HL-60 (cell line): ENCODE measurements at regions not wholly inside any gene's neighbourhood (a gene's known extent, or its start where the extent isn't known, plus 50 kb on each side); places are given as distances from the start of the nearest gene placed in this dataset.

Source experiments
- DNase-seq, 2 experiments: peaks; one replicate each; pipeline ENCODE4 v3.0.0-alpha.2; 2010 to 2020; ENCODE audit warnings: low read depth in 1 of 2, low spot score in 1 of 2
- H3K27ac ChIP-seq: fragments of 250-450 bp; sonication (Bioruptor Pico); replicated peaks from 2 replicates; pipeline ENCODE4 v1.5.1; 2020; ENCODE audit warnings: mild to moderate bottlenecking, moderate library complexity
- H3K27me3 ChIP-seq: fragments of 250-450 bp; sonication (Bioruptor Pico); 2 replicates; pipeline ENCODE4 v1.5.1; 2021; ENCODE audit warnings: mild to moderate bottlenecking, moderate library complexity; ENCODE audit not compliant: insufficient read depth, poor library complexity, severe bottlenecking
- H3K4me3 ChIP-seq: replicated peaks from 2 replicates; pipeline ENCODE4 v1.5.1; 2011; ENCODE audit warnings: mild to moderate bottlenecking, control low read depth, low read length; ENCODE audit not compliant: insufficient read depth
- GABPA ChIP-seq: IDR thresholded peaks from 2 replicates; pipeline ENCODE4 v1.6.1; 2012; ENCODE audit warnings: low read depth
- POLR2AphosphoS5 ChIP-seq: IDR thresholded peaks from 2 replicates; pipeline ENCODE4 v1.6.1; 2012; ENCODE audit warnings: low read depth
- SPI1 ChIP-seq: IDR thresholded peaks from 2 replicates; pipeline ENCODE4 v1.6.1; 2012; ENCODE audit warnings: low read depth, mild to moderate bottlenecking, borderline replicate concordance
- TF ChIP-seq, protein P1 (sequence below): IDR thresholded peaks from one replicate; pipeline ENCODE4 v1.5.1; 2011; ENCODE audit warnings: low read length, control low read depth, inconsistent platforms; ENCODE audit not compliant: insufficient read depth
- TF ChIP-seq, protein P2 (sequence below): IDR thresholded peaks from 2 replicates; pipeline ENCODE4 v1.6.1; 2012; ENCODE audit warnings: low read depth; ENCODE audit not compliant: insufficient replicate concordance

DNA sequence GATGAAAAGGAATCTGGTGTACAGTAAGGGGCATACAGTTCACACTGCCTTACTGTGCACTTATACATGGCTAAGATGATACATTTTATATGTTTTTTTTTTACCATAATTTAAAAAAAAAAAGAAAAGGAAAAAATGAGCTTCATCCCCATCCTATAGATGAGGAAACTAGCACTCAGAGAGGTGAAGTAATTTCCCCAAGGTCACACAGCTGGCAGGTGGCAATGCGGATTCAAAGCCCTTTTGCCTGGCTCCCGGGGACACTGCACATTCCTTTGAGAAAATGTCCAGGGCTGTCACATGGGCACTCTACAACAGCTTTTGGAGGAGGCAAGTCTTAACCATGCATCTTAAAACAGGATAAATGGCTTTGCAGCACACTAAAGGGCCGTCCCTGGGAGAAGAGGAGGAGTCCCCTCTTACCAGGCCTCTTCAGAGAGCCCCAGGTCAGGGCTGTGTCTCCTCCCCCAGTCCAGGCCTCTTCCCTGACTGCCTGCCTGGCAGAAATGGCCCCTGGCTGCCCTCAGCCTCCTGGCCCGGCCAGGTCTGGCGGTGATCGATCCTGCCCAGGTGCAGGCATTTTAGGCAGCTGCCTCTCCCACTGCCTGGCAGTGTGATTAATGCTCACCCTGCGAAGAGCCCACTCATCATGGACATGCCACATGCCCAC is 95.1 kb upstream of the LINGO1 start:
- TF ChIP-seq POLR2AphosphoS5 (no peak), SPI1 (no peak), GABPA (no peak)
- TF ChIP-seq, protein P1, sequence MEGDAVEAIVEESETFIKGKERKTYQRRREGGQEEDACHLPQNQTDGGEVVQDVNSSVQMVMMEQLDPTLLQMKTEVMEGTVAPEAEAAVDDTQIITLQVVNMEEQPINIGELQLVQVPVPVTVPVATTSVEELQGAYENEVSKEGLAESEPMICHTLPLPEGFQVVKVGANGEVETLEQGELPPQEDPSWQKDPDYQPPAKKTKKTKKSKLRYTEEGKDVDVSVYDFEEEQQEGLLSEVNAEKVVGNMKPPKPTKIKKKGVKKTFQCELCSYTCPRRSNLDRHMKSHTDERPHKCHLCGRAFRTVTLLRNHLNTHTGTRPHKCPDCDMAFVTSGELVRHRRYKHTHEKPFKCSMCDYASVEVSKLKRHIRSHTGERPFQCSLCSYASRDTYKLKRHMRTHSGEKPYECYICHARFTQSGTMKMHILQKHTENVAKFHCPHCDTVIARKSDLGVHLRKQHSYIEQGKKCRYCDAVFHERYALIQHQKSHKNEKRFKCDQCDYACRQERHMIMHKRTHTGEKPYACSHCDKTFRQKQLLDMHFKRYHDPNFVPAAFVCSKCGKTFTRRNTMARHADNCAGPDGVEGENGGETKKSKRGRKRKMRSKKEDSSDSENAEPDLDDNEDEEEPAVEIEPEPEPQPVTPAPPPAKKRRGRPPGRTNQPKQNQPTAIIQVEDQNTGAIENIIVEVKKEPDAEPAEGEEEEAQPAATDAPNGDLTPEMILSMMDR, result no peak
- TF ChIP-seq, protein P2, sequence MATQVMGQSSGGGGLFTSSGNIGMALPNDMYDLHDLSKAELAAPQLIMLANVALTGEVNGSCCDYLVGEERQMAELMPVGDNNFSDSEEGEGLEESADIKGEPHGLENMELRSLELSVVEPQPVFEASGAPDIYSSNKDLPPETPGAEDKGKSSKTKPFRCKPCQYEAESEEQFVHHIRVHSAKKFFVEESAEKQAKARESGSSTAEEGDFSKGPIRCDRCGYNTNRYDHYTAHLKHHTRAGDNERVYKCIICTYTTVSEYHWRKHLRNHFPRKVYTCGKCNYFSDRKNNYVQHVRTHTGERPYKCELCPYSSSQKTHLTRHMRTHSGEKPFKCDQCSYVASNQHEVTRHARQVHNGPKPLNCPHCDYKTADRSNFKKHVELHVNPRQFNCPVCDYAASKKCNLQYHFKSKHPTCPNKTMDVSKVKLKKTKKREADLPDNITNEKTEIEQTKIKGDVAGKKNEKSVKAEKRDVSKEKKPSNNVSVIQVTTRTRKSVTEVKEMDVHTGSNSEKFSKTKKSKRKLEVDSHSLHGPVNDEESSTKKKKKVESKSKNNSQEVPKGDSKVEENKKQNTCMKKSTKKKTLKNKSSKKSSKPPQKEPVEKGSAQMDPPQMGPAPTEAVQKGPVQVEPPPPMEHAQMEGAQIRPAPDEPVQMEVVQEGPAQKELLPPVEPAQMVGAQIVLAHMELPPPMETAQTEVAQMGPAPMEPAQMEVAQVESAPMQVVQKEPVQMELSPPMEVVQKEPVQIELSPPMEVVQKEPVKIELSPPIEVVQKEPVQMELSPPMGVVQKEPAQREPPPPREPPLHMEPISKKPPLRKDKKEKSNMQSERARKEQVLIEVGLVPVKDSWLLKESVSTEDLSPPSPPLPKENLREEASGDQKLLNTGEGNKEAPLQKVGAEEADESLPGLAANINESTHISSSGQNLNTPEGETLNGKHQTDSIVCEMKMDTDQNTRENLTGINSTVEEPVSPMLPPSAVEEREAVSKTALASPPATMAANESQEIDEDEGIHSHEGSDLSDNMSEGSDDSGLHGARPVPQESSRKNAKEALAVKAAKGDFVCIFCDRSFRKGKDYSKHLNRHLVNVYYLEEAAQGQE, result no peak
- no peak for DNase-seq
- H3K27me3 ChIP-seq, result no peaks in the 10 kb centered on the region

DNA sequence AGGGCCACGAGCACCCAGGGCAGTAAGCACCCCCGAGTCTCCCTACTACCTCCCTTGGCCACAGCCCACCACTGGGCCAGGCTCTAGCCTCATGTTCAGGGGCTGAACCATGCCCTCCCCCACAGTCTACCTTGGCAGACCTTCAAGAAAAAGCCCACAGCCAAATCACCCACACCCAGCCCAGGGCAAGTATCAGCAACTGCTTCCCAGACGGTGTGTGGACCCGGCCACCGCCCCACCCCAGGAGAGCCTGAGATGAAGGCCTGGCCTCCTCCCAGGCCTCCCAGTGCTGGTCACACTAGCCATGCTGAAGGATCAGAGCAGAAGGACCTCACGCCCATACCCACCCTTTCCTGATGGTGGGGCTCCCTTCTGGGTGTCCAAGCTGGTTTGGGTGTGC is 92.0 kb upstream of the LINGO1 start:
- no peak for DNase-seq
- Histone ChIP-seq H3K27ac (no peak overlapping the region), H3K27me3 (no peaks in the 10 kb centered on the region), H3K4me3 (no peak overlapping the region)
- TF ChIP-seq, protein P2, result no peak

More for the DNA sequence above, 95.1 kb upstream of the LINGO1 start:
- H3K4me3 ChIP-seq, result no peak overlapping the region
- no peak overlapping the region for H3K27ac ChIP-seq

DNA sequence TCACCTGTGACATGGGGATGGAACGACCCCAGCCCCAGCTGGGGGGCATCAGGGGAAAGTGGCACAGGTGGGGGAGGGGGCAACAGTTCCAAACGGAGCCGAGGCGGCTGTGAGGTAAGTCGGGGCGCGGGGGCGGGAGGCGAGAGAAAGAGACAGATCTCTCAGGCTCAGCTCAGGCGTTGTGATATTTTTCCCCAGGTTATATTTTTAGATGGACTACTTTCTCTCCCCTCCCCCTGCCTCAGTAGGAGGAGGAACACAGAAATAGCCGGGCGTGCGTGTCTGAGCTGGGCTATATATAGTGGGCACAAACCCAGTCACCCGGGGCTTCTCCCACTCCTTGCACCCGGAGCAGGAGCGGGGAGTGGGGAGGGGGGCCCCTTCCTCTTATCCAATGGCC is 91.0 kb upstream of the LINGO1 start:
- H3K27ac ChIP-seq, result no peak overlapping the region
- no peak for DNase-seq
- TF ChIP-seq, protein P1, result no peak
- TF ChIP-seq POLR2AphosphoS5 (no peak), SPI1 (no peak), GABPA (no peak)
- TF ChIP-seq, protein P2, result no peak

More for the DNA sequence above, 91.0 kb upstream of the LINGO1 start:
- H3K27me3 ChIP-seq, result no peaks in the 10 kb centered on the region
- H3K4me3 ChIP-seq, result no peak overlapping the region
